OCI-LY3 (cell line): ENCODE measurements at regions not wholly inside any gene's neighbourhood (a gene's known extent, or its start where the extent isn't known, plus 50 kb on each side); places are given as distances from the start of the nearest gene placed in this dataset.

Experiments used
- CTCF ChIP-seq: fragments of 200-600, 300-600 bp; sonication (generic); IDR thresholded peaks from 2 replicates; pipeline ENCODE4 v1.5.1; 2014; ENCODE audit warnings: antibody characterized with exemption, low read length, low read depth
- EZH2phosphoT487 ChIP-seq: fragments of 200-600 bp; shearing (Covaris generic); IDR thresholded peaks from 2 replicates; pipeline ENCODE4 v1.6.1; 2018; ENCODE audit warnings: antibody characterized with exemption, mixed run types, low read depth

DNA sequence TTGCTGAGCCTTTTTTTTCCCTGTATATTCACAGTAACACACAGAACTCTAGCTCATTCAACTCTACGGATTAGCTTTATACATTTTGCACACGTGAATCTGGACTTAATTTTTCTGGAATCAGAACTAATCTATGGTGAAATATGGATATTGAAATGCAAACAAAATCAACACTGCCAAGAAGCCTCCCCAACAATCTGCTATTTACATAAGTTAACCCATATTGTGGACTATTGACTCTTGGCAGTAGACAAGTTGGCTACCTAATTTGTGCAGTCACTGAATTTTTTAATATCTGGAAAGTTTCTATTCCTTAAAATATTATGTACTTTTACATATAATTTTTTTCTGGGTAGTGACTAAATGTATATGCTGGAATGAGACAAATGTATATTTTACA is 815.4 kb downstream of the PCDH17 start:
- TF ChIP-seq CTCF = no peak
- no peak for TF ChIP-seq EZH2phosphoT487
